Calu3 (cell line): ENCODE measurements at regions not wholly inside any gene's neighbourhood (a gene's known extent, or its start where the extent isn't known, plus 50 kb on each side); places are given as distances from the start of the nearest gene placed in this dataset.

ENCODE experiments used
- BruUV-seq: library from RNA; stranded (reverse); fragments of 400-500 nt; replicated peaks from 2 replicates; lab custom pipeline; 2021; lab: Mats Ljungman, UMichigan
- CTCF ChIA-PET: fragments of 300-600 bp; sonication (Branson Sonifier 250); formaldehyde crosslinking; loops from one replicate; lab custom pipeline; 2022; ENCODE audit warnings: antibody characterized with exemption; lab: Charles Lee
- DNase-seq: peaks from one replicate; pipeline ENCODE4 v3.0.0; 2022
- H3K27ac Mint-ChIP-seq: one replicate; pipeline ENCODE4 v1.8.0; 2022; ENCODE audit warnings: mixed read lengths; ENCODE audit not compliant: unreplicated experiment
- H3K27me3 Mint-ChIP-seq: one replicate; pipeline ENCODE4 v1.8.0; 2022; ENCODE audit warnings: mixed read lengths; ENCODE audit not compliant: unreplicated experiment
- H3K36me3 Mint-ChIP-seq: one replicate; pipeline ENCODE4 v1.8.0; 2022; ENCODE audit warnings: mild to moderate bottlenecking, moderate library complexity, mixed read lengths; ENCODE audit not compliant: insufficient read depth, unreplicated experiment
- H3K4me1 Mint-ChIP-seq: one replicate; pipeline ENCODE4 v1.8.0; 2022; ENCODE audit warnings: mild to moderate bottlenecking, low read depth, mixed read lengths; ENCODE audit not compliant: unreplicated experiment
- H3K4me3 Mint-ChIP-seq: one replicate; pipeline ENCODE4 v1.8.0; 2022; ENCODE audit warnings: mild to moderate bottlenecking, low read depth, moderate library complexity, mixed read lengths; ENCODE audit not compliant: unreplicated experiment
- H3K9me3 Mint-ChIP-seq: one replicate; pipeline ENCODE4 v1.8.0; 2022; ENCODE audit warnings: low read depth, mixed read lengths; ENCODE audit not compliant: unreplicated experiment
- intact Hi-C: fragments of 100-400 bp; cut with micrococcal nuclease; formaldehyde crosslinking; loops from one replicate; pipeline ENCODE4 v1.10.0; 2022; ENCODE audit not compliant: unreplicated experiment
- TF ChIP-seq, protein P1 (sequence below): fragments of 200-600 bp; IDR thresholded peaks from one replicate; pipeline ENCODE4 v1.8.0; 2022; ENCODE audit warnings: antibody characterized with exemption; ENCODE audit not compliant: unreplicated experiment

DNA sequence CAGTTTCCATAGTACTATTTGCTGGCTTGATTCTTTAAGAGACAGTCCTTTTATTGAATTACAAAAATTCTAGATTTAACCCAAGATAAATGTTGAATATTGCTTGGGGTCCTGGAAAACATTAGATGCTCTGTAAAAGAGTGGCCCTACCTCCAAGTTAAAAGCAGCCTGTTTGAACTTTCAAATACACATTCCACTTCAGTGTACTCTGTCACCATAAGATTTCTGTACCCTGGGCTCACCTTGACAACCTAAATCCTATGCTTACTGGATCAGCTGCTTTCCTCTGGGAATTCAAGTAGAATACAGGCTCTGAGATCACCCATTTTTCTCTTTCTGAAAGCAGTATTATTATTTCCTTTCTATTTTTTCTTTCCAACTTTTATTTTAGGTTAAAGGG is 107.7 kb upstream of the DCN start:
- DNase-seq: no peak
- intact Hi-C loops: no loop called here
- Mint-ChIP-seq H3K9me3 (peaks cover 6% of the 10 kb centered on the region), H3K36me3 (no peaks in the 10 kb centered on the region), H3K27me3 (no peaks in the 10 kb centered on the region), H3K4me1 (peaks cover 8% of the 10 kb centered on the region), H3K27ac (no peak overlapping the region), H3K4me3 (no peak overlapping the region)
- TF ChIP-seq, protein P1, sequence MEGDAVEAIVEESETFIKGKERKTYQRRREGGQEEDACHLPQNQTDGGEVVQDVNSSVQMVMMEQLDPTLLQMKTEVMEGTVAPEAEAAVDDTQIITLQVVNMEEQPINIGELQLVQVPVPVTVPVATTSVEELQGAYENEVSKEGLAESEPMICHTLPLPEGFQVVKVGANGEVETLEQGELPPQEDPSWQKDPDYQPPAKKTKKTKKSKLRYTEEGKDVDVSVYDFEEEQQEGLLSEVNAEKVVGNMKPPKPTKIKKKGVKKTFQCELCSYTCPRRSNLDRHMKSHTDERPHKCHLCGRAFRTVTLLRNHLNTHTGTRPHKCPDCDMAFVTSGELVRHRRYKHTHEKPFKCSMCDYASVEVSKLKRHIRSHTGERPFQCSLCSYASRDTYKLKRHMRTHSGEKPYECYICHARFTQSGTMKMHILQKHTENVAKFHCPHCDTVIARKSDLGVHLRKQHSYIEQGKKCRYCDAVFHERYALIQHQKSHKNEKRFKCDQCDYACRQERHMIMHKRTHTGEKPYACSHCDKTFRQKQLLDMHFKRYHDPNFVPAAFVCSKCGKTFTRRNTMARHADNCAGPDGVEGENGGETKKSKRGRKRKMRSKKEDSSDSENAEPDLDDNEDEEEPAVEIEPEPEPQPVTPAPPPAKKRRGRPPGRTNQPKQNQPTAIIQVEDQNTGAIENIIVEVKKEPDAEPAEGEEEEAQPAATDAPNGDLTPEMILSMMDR: no peak
- CTCF ChIA-PET: no interaction called here
- BruUV-seq: no TSS peak

DNA sequence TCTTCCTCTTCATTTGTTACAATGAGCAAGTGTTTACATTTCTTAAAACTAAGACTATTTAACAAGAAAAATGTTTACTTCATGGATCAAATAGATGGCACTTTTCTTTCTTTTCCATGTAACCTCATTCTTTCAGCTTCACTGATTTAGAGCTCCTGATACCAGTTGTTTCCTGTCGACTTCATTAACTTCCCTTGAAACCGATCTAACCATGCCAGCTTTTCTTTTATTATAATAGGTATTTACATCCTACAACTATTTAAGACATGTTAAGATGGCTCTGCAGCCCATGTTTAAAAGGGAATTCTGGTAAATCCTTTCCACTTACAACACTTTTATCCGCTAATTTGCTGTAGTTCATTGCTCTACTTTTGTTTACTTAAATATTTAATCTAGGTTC is 107.3 kb upstream of the DCN start:
- intact Hi-C loops: no loop called here
- no peaks in the 10 kb centered on the region for H3K27me3 Mint-ChIP-seq
- H3K27ac Mint-ChIP-seq: no peak overlapping the region
- TF ChIP-seq, protein P1: no peak
- CTCF ChIA-PET: no interaction called here
- peaks cover 3% of the 10 kb centered on the region for H3K4me1 Mint-ChIP-seq
- no TSS peak for BruUV-seq
- H3K4me3 Mint-ChIP-seq: no peak overlapping the region
- DNase-seq: no peak
- H3K9me3 Mint-ChIP-seq: peaks cover 6% of the 10 kb centered on the region
- no peaks in the 10 kb centered on the region for H3K36me3 Mint-ChIP-seq

DNA sequence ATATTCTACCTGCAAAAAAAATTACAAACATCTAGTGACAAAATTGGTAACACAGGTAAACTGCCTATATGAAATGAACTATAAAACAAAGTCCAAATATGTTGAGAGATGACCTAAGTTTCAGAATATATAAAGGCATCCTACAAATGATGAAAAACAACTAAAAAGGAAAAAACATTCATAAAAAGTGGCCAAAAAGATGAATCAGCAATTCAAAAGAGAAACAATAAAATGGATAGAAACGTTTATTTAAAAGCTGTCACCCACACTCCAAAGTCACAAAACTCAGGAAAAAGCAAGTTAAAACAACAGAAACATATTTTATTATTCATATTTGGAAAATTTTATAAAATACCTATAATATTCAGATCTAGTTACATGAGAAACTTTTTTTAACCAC is 106.5 kb upstream of the DCN start:
- no peak for DNase-seq
- Mint-ChIP-seq H3K27ac (no peak overlapping the region), H3K4me1 (no peaks in the 10 kb centered on the region), H3K27me3 (no peaks in the 10 kb centered on the region), H3K36me3 (no peaks in the 10 kb centered on the region), H3K9me3 (peaks cover 6% of the 10 kb centered on the region), H3K4me3 (no peak overlapping the region)
- BruUV-seq: no TSS peak
- intact Hi-C loops: no loop called here
- CTCF ChIA-PET: no interaction called here
- TF ChIP-seq, protein P1: no peak

DNA sequence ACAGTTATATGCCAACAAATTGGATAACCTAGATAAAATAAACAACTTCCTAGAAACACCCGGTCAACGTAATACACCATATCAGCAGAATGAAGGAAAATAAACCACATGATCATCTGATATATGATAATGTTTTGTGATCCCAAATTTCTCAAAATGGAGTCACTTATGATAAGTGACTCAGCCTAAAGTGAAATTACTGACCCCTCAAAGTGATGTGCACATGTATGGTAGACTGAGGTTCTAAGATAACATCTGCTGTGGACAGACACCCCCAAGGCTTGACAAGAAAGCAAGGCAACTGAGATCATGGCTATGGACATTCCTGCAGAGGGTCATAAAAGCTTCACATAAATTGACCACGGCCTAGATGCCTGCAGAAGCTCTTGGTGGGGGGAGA is 105.1 kb upstream of the DCN start:
- CTCF ChIA-PET: no interaction called here
- no peaks in the 10 kb centered on the region for H3K27me3 Mint-ChIP-seq
- TF ChIP-seq, protein P1: no peak
- no peak for DNase-seq
- H3K36me3 Mint-ChIP-seq: no peaks in the 10 kb centered on the region
- H3K4me3 Mint-ChIP-seq: no peak overlapping the region
- no peak overlapping the region for H3K27ac Mint-ChIP-seq
- H3K4me1 Mint-ChIP-seq: no peaks in the 10 kb centered on the region
- no peaks in the 10 kb centered on the region for H3K9me3 Mint-ChIP-seq
- intact Hi-C loops: no loop called here
- no TSS peak for BruUV-seq
